Hematopoietic multipotent progenitor cell (in vitro differentiated cells): ENCODE measurements at regions not wholly inside any gene's neighbourhood (a gene's known extent, or its start where the extent isn't known, plus 50 kb on each side); places are given as distances from the start of the nearest gene placed in this dataset.

Experiments
- DNase-seq, 3 donors: peaks; one replicate each; pipeline ENCODE4 v3.0.0-alpha.2; 2011 to 2015; ENCODE audit warnings: low read depth in 2 of 3, low spot score in 2 of 3

DNA sequence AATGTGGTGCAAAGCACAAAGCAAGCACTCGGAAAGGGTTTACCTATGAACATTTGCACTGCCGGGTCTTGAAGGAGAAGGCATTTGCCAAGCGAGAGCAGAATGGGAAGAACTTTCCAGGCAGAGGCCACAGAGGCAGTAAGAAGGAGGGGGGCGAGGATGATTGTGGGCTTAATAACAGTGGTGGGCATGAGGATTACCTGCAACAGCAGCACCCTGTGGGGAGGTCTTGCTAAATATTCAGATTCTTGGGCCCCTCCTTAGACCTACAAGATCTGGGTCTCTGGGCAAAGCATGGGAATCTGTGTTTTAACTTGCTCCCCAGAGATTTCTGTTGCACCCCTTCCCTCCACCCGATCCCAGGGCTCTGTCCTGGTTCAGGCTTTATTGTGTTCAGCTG lies 75.1 kb upstream of the ZBED5 start:
- no peak for DNase-seq

GRCh38 chr11:10931761-10932670 lies 74.2 kb upstream of the ZBED5 start:
- no peak for DNase-seq

- DNase-seq: peak in 2 of 3 donors; percentile 46 to 50
These were observed 73.3 kb upstream of the ZBED5 start for GRCh38 chr11:10930972-10931760.

- DNase-seq: peak in 1 of 3 donors; percentile 38
These were observed 72.5 kb upstream of the ZBED5 start for GRCh38 chr11:10930224-10930971.

- no peak for DNase-seq
These were observed 69.7 kb upstream of the ZBED5 start for GRCh38 chr11:10927538-10927937.

- no peak for DNase-seq
These were observed 69.0 kb upstream of the ZBED5 start for GRCh38 chr11:10926801-10927211.

DNA sequence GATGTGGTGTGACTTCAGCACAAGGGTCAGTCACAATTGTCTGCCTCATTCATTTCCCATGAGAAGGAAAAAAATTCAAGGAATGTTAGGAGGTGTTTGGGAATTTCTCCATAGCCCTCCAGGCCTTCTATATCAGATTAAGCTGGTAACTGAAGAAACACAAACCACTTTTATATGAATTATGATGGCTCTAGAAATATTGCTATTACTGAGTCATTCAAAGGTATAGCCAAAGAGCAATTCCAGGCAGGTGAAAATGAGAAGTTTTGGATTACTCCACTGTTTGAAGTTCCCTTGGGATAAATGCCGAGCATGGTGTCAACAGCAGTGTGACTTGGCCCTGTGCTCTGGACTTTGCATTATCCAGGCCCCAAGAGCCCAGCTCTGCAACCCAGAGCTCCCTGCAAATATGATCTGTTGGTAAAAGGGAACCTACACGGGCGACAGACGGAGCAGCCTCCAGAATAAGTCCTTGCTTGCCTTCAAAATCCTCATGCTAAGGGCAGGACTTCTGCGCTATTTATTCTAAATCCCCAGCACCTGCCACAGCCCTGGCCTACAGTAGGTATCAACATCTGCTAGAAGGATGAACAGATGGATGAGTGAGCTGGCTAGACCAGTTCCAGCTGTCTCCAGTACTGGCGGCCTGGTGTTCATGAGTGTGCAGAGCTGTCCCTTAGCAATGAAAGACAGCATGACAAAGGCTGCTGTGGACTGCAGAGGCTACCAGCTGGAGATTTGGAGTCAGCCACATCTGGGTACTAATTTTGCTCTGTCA lies 67.5 kb upstream of the ZBED5 start:
- DNase-seq: no peak

DNA sequence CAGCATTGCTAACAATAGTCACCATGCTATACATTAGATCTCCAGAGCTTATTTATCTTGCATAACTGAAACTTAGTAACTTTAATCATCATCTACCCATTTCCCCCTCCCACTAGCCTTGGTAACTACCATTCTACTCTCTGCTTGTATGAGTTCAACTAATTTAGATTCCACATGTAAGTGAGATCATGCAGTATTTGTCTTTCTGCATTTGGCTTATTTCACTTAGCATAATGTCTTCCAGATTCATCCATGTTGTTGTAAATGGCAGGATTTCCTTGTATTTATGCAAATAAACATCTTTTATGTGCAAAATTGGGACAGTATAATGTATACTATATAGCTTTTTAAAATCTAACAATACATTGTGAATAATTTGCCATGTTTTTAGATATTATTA lies 66.0 kb upstream of the ZBED5 start:
- DNase-seq: no peak

DNA sequence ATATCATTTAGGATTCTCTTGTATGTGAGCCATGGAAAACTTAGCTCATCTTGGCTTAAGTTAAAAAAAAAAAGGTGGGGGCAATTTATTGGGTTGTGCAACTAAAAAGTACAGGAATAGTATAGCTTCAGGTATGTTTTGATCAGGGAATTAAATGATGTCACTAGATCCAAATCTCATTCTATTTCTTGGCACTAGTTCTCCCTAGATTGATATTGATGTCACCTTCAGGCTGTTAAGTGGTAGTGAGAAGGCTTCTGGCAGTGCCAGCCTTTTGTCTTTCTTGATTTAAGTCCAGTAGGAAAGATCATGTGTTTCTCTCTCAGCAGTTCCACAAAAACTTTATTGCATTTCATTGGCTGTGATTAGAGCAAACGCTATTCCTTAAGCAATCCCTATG lies 65.0 kb upstream of the ZBED5 start:
- DNase-seq: no peak

- no peak for DNase-seq
These were observed 63.0 kb upstream of the ZBED5 start for GRCh38 chr11:10920875-10921274.

GRCh38 chr11:10920205-10920604 lies 62.4 kb upstream of the ZBED5 start:
- peak in 1 of 3 donors; percentile 73 for DNase-seq

DNA sequence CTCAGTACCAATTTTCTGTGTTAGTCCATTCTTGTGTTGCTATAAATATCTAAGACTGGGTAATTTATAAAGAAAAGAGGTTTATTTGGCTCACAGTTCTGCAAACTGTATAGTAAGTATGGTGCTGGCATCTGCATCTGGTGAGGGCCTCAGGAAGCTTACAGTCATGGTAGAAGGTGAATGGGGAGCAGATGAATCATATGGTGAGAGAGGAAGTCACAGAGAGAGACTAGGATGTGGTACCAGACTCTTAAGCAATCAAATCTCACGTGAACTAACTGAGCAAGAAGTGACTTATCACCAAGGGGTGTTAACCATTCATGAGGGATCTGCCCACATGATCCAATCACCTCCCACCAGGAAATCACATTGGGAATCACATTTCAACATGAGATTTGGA lies 60.8 kb upstream of the ZBED5 start:
- no peak for DNase-seq

- no peak for DNase-seq
These were observed 60.4 kb upstream of the ZBED5 start for GRCh38 chr11:10918275-10918674.

DNA sequence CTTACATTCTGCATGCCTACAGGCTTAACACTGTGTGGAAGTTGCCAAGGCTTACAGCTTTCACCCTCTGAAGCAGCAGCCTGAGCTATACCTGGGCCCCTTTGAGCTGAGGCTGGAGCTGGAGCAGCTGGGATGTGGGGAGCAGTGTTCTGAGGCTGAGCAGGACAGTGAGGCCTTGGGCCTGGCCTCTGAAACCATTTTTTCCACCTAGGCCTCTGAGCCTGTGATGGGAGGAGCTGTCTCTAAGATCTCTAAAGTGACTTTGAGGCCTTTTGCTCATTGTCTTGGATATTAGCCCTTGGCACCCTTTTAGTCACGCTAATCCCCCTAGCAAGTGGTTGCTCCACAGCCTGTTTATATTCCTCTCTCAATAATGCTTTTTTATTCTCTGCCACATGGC lies 59.9 kb upstream of the ZBED5 start:
- DNase-seq: no peak

- DNase-seq: no peak
These were observed 58.8 kb upstream of the ZBED5 start for GRCh38 chr11:10916665-10917064.

DNA sequence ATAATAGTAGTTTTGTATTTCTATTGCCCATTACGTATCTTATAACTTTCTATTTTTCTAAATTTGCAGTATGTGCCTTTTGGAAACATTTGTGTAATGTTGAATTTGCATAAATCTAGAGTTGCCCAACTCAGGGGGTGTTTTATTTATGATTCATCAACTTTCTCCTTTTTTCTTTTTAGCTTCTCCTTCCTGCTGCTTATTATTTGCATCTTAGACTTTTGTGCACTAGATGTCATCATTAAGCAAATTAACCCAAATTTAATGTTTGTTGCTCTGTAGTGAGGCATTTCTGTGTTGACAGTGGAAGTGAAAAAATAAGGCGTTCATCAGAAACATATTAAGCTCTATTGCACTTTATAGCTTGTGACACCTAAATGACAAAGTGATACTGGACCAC lies 56.2 kb upstream of the ZBED5 start:
- no peak for DNase-seq

DNA sequence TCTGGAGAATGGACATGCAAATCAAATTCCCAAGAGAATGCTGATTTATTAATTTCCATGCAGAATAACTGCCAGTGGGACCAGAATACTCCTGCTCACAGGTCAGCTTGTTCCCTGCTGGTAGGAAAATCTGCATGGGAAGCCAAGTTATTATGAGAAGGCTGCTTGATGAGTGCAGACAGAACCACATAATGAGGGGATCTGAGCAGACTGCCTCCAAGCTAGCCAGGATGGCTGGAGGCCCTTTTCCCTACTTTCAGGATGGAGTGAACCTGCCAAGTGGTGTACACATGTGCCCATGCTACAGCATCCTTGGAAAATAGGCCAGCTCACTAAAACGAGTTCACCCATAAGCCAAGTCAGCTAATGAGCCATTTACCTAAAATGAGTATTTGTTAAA lies 55.2 kb upstream of the ZBED5 start:
- DNase-seq: no peak

GRCh38 chr11:10911907-10912306 lies 54.1 kb upstream of the ZBED5 start:
- no peak for DNase-seq

DNA sequence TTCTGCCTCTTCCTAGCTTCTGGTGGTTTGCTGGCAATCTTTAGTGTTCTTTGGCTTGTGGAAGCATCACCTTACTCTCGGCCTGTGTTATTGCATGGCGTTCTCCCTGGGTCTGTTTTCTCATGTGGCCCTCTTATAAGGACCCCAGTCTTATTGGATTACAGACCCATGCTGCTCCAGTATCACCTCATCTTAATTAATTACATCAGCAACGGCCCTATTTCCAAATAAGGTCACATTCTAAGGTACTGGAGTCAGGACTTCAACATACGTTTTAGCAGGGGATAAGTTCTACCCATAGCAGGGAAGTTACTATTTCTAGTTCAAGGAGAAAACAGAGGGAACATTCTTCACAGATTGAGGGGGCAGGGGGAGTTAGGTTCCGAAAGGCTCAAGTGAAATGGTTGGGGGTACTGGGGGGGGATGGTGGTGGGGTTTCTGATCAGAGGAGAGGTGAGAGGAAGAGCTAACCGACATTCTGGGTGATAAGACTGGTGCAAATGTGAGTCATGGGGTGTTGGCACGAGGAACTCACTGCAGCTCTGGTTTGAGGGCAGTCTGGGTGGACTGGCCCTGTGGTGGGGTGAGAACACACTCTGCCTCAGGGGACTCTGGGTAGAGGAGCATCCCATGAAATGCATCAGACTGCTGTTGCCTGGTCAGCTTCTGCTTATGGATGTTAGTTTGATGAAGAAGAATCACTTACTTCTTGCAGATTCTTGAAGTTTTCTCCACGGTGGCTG lies 51.5 kb upstream of the ZBED5 start:
- DNase-seq: no peak
